ENCODE measurements at regions not wholly inside any gene's neighbourhood (a gene's known extent, or its start where the extent isn't known, plus 50 kb on each side); places are given as distances from the start of the nearest gene placed in this dataset.
"Not testable (repeated sequence)": the region's sequence is repeated elsewhere in the genome, so short reads cannot be mapped to it uniquely, and the experiment has no call there.

DNA sequence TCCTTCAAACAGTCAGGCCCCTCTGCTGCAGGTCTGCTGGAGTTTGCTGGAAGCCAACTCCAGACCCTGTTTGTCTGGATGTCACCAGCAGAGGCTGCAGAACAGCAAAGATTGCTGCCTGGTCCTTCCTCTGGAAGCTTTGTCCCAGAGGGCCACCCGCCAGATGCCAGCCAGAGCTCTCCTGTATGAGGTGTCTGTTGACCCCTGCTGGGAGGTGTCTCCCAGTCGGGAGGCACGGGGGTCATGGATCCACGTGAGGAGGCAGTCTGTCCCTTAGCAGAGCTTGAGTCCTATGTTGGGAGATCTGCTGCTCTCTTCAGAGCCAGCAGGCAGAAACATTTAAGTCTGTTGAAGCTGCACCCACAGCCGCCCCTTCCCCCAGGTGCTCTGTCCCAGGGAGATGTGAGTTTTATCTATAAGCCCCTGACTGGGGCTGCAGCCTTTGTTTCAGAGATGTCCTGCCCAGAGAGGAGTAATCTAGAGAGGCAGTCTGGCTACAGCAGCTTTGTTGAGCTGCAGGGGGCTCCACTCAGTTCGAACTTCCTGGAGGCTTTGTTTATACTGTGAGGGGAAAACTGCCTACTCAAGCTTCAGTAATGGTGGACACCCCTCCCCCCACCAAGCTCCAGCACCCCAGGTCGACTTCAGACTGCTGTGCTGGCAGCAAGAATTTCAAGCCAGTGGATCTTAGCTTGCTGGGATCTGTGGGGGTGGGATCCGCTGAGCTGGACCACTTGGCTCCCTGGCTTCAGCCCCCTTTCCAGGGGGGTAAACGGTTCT is 72.1 kb downstream of the OGFRL1 start:
- DNase-seq: not testable (repeated sequence)

GRCh38 chr6:71364889-71365542 is 76.4 kb downstream of the OGFRL1 start:
- DNase-seq: no peak

DNA sequence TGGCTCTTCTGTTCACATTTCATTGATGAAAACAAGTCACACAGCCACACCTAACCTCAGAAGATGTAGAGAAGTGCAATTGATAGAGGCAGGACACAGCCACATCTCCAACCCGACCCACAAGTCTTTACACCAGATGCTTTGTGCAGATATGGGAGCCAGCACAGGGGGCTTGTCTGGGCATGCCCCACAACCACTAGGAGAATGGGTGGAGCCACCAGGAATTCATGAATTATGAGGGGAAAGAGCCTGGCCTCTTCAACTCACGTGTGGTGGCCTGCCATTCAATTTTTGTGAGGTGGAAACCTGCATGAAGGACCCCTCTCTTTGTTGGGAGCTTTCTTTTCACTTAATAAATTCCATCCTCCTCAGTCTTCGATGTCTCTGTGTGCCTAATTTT is 79.1 kb downstream of the OGFRL1 start:
- DNase-seq: no peak

DNA sequence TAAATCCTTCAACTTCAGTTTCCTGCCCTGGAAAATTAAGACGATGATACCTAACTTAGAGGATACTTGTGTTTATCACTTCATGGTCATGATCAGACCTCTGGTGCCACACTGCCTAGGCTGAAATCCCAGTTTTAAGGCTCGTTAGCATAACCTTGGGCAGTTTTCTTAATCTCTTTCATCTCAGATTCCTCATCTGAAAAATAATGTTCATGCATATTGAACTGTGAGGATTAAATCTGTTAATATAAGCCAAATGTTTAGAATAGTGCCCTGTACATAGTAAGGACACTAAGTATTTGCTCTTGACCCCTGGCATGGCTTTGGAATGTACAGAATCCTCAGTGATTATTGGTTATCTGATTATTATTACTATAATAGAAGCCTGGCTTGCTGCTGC is 79.7 kb downstream of the OGFRL1 start:
- no peak for DNase-seq

DNA sequence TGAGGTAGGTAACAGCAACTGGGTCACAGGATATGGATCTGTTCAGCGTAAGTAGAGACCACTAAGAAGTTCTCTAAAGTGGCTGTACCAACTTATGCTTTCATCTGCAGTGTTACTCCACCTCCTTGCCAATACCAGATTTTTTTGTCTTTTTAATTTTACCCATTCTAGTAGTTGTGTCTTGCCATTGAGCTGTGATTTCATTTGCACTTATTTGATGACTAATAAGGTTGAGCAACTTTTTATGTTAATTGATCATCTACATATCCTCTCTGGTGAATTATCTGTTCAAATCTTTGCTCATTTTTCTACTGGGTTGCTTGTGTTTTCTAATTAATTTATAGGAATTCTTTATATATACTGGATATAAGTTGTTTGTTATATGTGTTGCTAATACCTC is 82.9 kb downstream of the OGFRL1 start:
- DNase-seq: no peak

DNA sequence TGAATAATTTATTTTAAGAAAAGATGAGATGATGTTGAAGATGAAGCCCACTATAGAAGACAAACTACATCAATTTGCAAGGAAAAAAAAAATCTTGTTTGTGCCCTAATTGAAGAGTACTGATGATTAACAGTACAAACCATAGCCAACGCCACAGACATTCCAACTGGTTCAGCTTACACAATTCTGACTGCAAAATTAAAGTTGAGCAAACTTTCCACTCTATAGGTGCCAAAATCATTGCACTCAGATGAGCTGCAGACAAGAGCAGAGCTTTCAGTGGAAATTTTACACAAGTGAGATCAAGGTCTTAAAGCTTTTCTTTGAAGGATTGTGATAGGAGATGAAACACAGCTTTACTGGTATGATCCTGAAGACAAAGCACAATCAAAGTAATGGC is 85.3 kb downstream of the OGFRL1 start:
- DNase-seq: no peak

DNA sequence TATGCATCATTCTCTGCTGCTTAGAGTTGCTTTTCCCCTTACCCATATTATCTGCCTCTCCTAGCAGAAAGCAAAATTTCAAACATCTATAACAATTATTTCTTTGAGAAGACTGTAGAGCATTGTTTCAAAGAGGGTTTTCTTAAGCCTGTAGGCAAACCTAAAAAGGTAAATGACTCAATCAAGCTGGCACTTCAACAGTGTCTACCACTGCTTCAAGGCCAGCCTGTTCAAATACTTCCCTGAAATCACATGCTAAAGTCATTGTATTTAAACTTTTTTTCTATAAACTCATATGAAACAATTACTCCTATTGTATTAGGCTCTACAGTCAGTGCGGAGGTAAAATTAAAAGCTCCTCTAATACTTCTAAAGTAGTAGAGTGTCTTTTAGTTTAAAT is 87.1 kb downstream of the OGFRL1 start:
- no peak for DNase-seq

DNA sequence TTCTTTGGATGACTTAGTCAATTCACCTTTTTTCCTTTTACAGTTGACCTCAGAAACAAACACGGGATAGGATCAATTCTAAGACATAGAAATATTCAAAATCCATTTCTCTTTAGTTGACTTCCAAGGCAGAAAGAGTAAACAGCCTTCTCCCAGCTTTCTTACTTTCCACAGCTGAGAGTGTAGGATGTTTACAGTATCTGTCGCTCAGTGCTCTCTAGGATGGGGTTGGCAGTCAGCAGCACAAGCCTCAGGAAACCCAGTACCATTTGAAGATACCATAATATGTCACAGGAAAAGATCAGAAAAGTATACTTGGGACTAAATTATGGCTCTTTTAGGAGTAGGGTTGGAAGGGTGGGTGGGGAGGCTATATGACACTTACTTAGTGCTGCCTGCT is 88.2 kb downstream of the OGFRL1 start:
- DNase-seq: no peak

- no peak for DNase-seq
These were observed 94.9 kb downstream of the OGFRL1 start for GRCh38 chr6:71383476-71383875.

- peak in 1 of 58 donors; percentile 11 for DNase-seq
These were observed 95.4 kb downstream of the OGFRL1 start for GRCh38 chr6:71383901-71384489.

- no peak for DNase-seq
These were observed 96.7 kb downstream of the OGFRL1 start for GRCh38 chr6:71385111-71385822.

DNA sequence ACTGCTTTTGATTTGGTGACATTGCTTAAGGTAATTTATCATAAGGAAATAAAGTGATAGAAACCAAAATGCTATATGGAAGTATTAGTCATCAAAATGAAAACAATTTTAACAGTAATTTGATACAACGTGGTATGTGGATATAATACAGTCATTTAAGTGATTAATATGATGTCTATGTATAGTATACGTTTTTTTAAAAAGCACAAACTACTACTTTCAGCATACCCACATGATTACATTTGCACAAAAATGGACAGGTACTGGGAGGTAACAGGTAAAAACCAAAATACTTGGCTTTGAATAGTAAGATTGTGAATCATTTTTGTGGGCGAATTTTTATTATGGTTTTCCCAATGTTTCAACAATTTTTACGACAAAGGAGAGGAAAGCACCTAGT is 97.6 kb downstream of the OGFRL1 start:
- DNase-seq: no peak

- DNase-seq: no peak
These were observed 98.6 kb downstream of the OGFRL1 start for GRCh38 chr6:71387179-71387578.

DNA sequence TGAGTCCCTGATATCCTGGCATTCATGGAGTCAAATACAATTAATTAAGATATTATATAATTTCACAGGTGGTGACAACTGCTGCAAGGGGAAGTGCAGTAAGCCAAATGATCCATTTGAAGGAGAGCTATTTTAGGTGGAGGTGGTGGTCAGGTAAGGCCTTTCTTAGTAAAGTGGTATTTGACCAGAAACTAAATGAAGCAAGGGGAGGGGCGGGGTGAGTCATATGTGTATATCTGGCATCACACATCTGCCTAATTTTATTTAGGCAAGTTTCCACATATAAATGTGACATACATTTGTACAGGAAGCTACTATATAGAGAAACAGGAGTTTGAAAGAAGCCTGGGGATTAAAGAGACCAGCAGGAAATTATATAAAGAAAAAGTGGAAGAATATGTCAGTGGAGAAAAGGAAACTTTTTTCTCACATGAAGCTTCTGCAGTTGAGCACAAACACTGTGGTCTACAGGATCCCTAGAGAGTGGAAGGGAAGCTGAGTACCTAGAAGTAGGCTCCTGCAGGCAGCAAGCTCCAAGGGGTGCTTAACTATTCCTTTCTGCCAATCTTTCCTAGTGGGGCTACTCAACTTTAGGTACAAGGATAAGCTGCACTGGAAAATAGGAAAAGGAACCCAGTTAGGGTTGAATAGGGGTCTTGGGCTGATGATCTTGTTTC is 99.6 kb downstream of the OGFRL1 start:
- no peak for DNase-seq

- DNase-seq: no peak
These were observed 100.4 kb downstream of the OGFRL1 start for GRCh38 chr6:71388856-71389527.

GRCh38 chr6:71391126-71391525 is 102.5 kb downstream of the OGFRL1 start:
- no peak for DNase-seq

DNA sequence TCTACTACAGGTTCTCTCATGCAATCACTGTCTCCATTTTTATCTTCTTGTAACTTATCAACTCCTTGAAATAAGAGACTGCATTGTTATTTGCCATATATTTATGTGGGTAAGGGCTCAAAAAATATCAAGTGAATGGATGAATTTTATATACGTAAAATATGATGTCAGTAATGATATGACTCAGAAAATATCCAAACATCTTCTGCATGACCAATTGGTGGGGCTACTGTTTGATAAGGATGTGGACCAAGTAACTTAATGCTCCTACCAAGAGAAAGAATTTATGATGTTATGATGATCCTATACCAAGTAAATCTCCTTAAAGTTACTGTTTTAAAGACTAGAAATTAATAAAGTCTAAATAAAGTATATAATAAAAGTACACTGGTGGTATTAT is 103.7 kb downstream of the OGFRL1 start:
- DNase-seq: no peak

DNA sequence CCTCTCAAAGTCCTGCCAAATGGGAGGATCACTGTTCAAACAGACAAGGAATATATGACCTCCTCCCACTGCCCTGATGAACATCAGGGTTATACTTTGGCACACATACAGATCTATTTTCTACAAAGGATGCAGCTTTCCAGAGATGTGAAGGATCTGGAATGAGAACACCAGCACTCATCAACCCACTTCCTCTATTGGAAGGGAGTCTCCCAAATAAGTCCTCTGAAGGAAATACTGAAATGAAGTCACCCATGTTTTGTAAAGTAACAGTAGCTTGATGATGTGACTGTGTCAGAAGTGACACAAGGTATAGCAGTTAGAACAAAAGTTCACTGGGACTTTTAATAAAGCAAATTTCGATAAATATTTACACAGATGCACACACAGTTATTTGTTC is 104.9 kb downstream of the OGFRL1 start:
- no peak for DNase-seq

- DNase-seq: no peak
These were observed 105.4 kb downstream of the OGFRL1 start for GRCh38 chr6:71393981-71394432.

- DNase-seq: no peak
These were observed 106.3 kb downstream of the OGFRL1 start for GRCh38 chr6:71394926-71395325.
